ENCODE measurements at regions not wholly inside any gene's neighbourhood (a gene's known extent, or its start where the extent isn't known, plus 50 kb on each side); places are given as distances from the start of the nearest gene placed in this dataset.

- Mint-ChIP-seq H3K27ac (no peak overlapping the region), H3K36me3 (no peaks in the 10 kb centered on the region), H3K9me3 (no peaks in the 10 kb centered on the region), H3K4me1 (no peaks in the 10 kb centered on the region), H3K4me3 (no peak overlapping the region), H3K27me3 (peaks cover 11% of the 10 kb centered on the region)
- no peak for DNase-seq
Measured at GRCh38 chr9:86424251-86424891, 70.2 kb upstream of the TUT7 start.

DNA sequence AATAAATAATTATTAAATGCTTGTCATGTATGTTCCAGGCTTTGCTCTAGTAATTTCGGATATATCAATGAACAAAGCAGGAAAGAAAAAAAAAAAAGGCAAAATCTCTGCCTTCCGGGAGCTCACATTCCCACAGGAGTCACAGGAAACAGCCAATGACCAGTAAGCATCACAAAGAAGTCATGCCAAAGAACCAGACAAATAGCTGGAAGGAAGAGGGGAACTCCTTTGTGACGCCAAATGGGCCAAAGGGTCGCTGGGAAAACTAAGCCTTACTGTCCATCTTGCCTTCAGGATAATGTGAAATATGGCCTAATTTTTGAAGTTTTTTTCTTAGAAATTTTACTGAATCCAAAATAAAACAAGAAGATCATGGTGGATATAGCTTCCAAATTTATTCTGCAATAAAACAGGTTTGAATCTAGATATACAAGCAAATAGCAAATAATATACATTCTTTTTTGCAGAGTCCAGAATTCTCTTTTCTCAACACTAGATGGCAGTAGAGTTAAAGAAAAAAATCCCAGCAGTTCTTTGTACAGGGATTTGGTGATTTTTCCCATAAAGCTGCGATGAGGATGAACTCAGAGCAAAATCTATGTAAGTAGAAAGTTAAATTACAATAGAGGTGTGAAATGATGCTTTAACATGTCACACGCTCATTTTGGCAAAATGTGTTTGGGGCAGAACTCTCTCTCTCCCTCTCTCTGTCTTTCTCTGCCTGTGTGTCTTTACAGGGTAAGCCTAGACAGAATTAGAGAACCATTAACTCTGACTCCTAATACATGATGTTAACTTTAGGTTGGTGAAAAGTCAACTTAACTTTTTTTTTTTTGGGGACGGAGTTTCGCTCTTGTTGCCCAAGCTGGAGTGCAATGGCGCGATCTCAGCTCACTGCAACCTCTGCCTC, 60.0 kb upstream of the TUT7 start:
- DNase-seq: no peak
- Mint-ChIP-seq H3K27ac (no peak overlapping the region), H3K27me3 (no peaks in the 10 kb centered on the region), H3K9me3 (no peaks in the 10 kb centered on the region), H3K36me3 (no peaks in the 10 kb centered on the region), H3K4me3 (no peak overlapping the region), H3K4me1 (no peaks in the 10 kb centered on the region)

DNA sequence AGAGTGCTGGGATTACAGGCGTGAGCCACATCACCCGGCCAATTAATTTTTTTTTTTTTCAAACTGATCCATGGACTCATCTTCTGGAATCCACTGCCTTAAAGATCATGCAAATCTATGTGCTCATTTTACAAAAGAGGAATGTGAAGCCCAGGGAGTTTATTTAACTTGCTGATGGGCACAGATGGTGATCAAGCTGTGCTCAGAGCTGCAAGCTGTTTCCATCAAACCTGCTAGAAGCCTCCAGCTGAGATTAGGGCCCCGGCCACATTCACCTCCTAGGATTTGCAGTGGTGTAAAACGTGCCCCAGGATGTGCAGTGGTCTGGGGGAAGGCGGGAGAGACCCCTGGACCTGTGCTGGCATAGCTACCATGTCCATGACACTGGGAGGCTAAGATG, 56.1 kb upstream of the TUT7 start:
- no peaks in the 10 kb centered on the region for H3K9me3 Mint-ChIP-seq
- H3K4me3 Mint-ChIP-seq: no peak overlapping the region
- H3K27ac Mint-ChIP-seq: no peak overlapping the region
- DNase-seq: no peak
- H3K4me1 Mint-ChIP-seq: peaks cover 13% of the 10 kb centered on the region
- no peaks in the 10 kb centered on the region for H3K36me3 Mint-ChIP-seq
- peaks cover 12% of the 10 kb centered on the region for H3K27me3 Mint-ChIP-seq

DNA sequence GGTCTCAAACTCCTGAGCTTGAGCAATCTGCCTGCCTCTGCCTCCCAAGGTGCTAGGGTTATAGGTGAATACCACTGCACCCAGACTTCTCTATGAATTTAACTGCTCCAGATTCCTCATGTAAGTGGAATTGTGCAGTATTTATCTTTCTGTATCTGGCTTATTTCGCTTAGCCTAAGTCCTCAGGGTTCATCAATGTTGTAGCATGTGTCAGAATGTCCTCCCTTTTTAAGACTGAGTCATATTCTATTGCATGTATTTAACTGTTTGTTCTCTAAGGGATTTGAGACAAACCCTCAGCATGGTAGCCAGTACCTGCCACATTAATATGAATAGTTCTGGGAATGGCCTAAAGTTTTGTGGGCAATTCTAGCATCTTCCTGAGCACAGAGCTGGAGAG, 53.9 kb upstream of the TUT7 start:
- H3K9me3 Mint-ChIP-seq: no peaks in the 10 kb centered on the region
- H3K27ac Mint-ChIP-seq: no peak overlapping the region
- DNase-seq: no peak
- H3K4me3 Mint-ChIP-seq: no peak overlapping the region
- H3K4me1 Mint-ChIP-seq: peaks cover 13% of the 10 kb centered on the region
- peaks cover 24% of the 10 kb centered on the region for H3K27me3 Mint-ChIP-seq
- no peaks in the 10 kb centered on the region for H3K36me3 Mint-ChIP-seq

DNA sequence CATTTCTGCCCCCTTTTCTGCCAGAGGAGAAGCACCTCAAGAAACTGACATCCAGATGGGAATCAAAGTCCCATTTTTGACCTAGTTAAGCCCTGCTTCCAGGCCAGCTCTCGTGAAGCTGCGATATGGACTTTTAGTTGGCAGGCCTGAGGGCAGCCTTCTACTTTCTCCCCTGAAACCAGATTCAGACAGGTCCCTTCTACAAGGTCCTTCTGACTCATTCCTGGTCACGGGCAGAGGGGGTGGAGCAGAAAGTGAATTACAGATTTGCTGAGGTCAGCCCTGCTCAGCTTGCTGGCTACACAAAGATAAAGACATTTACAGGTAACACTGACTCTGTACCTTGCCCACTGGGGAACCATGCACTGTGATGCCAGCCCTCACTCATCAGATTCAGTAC, 52.8 kb upstream of the TUT7 start:
- Mint-ChIP-seq H3K4me1 (peaks cover 13% of the 10 kb centered on the region), H3K36me3 (no peaks in the 10 kb centered on the region), H3K27ac (no peak overlapping the region), H3K27me3 (peaks cover 24% of the 10 kb centered on the region), H3K9me3 (no peaks in the 10 kb centered on the region), H3K4me3 (no peak overlapping the region)
- no peak for DNase-seq

GRCh38 chr9:86406366-86406765, 52.2 kb upstream of the TUT7 start:
- Mint-ChIP-seq H3K4me3 (no peak overlapping the region), H3K36me3 (no peaks in the 10 kb centered on the region), H3K9me3 (no peaks in the 10 kb centered on the region), H3K4me1 (peaks cover 13% of the 10 kb centered on the region), H3K27me3 (peaks cover 24% of the 10 kb centered on the region), H3K27ac (no peak overlapping the region)
- no peak for DNase-seq

DNA sequence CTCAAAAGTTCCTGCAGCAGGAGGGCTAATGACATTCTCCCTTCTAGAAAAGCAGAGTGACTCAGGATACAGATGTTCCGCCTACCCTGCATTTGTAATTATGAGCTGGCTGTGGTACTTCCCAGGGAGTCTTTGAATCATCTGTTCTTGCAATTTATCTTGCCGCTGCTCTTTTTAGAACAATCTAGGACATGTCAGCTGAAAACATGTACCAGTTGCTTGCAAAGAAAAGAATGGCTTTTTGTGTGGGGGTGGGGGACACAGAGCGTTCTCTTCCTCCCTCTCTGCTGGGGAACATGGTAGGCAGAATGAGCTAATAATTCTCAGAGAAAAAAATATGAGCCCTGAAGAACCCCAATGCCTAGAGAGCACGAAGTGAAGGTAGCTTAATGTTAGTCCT, 51.7 kb upstream of the TUT7 start:
- H3K27ac Mint-ChIP-seq: no peak overlapping the region
- peaks cover 24% of the 10 kb centered on the region for H3K27me3 Mint-ChIP-seq
- no peak for DNase-seq
- H3K4me3 Mint-ChIP-seq: no peak overlapping the region
- no peaks in the 10 kb centered on the region for H3K9me3 Mint-ChIP-seq
- H3K4me1 Mint-ChIP-seq: peaks cover 13% of the 10 kb centered on the region
- H3K36me3 Mint-ChIP-seq: no peaks in the 10 kb centered on the region

- H3K4me1 Mint-ChIP-seq: peaks cover 13% of the 10 kb centered on the region
- no peaks in the 10 kb centered on the region for H3K36me3 Mint-ChIP-seq
- no peak for DNase-seq
- H3K4me3 Mint-ChIP-seq: no peak overlapping the region
- no peaks in the 10 kb centered on the region for H3K9me3 Mint-ChIP-seq
- H3K27ac Mint-ChIP-seq: no peak overlapping the region
- peaks cover 24% of the 10 kb centered on the region for H3K27me3 Mint-ChIP-seq
Measured at GRCh38 chr9:86405086-86405491, 50.9 kb upstream of the TUT7 start.

All from activated naive CD8-positive, alpha-beta T cell treated with anti-CD3 and anti-CD28 coated beads for 36 hours (primary cell).